A549 (cell line): ENCODE measurements at regions not wholly inside any gene's neighbourhood (a gene's known extent, or its start where the extent isn't known, plus 50 kb on each side); places are given as distances from the start of the nearest gene placed in this dataset.

Experiments
- ATAC-seq, 2 experiments: fragments of 200-7000 bp in 1 of 2; fragments of >200 bp in 1 of 2; cut with Nextera tagmentation in 1 of 2; cut with Tn5 transposase in 1 of 2; 3 replicates each; pipeline versions ENCODE4 v1.8.0 to v1.9.1; 2018 to 2020; ENCODE audit warnings: mild to moderate bottlenecking in 1 of 2, moderate library complexity in 1 of 2
- CTCF ChIA-PET: fragments of 300-600 bp; sonication (Branson Sonifier 250); formaldehyde crosslinking; extraction: SDS; loops from one replicate; lab custom pipeline; 2021; ENCODE audit warnings: antibody characterized with exemption, inconsistent platforms; lab: Yijun Ruan, JAX
- POLR2A ChIA-PET: fragments of 350-600 bp; formaldehyde crosslinking; extraction: SDS; loops from one replicate; lab custom pipeline; 2021; ENCODE audit warnings: antibody characterized with exemption, inconsistent platforms; lab: Yijun Ruan, JAX
- DNase-seq, 2 experiments: peaks; one replicate each; pipeline versions ENCODE4 v3.0.0 to v3.0.0-alpha.2; 2011 to 2016; ENCODE audit warnings: low read depth in 1 of 2, low spot score in 1 of 2
- FAIRE-seq: peaks from 2 replicates; lab custom pipeline; 2011; peaks lifted over from hg19 to GRCh38; lab: Jason Lieb, UNC
- H3K27ac ChIP-seq, 2 experiments: fragments of >200 bp; sonication (Bioruptor Twin); formaldehyde crosslinking; 3 replicates each; pipeline ENCODE4 v1.5.1; 2016 to 2017
- H3K4me1 ChIP-seq: fragments of >200 bp; sonication (Bioruptor Twin); formaldehyde crosslinking; 3 replicates; pipeline ENCODE4 v1.6.1; 2016
- H3K4me2 ChIP-seq: fragments of >200 bp; sonication (Bioruptor Twin); formaldehyde crosslinking; 3 replicates; pipeline ENCODE4 v1.6.1; 2016
- H3K4me3 ChIP-seq: fragments of >200 bp; sonication (Bioruptor Twin); formaldehyde crosslinking; 3 replicates; pipeline ENCODE4 v1.5.1; 2016
- H3K9me3 ChIP-seq: fragments of >200 bp; sonication (Bioruptor Twin); formaldehyde crosslinking; 3 replicates; pipeline ENCODE4 v1.6.1; 2016
- BHLHE40 ChIP-seq: IDR thresholded peaks from 2 replicates; pipeline ENCODE4 v1.6.1; 2012; ENCODE audit warnings: low read depth, low read length, inconsistent platforms
- CBX2 ChIP-seq: fragments of 200-600 bp; sonication (generic); IDR thresholded peaks from 2 replicates; pipeline ENCODE4 v1.6.1; 2016; ENCODE audit warnings: low read depth, mild to moderate bottlenecking, borderline replicate concordance
- CBX8 ChIP-seq: fragments of 200-600 bp; sonication (generic); IDR thresholded peaks from 2 replicates; pipeline ENCODE4 v1.6.1; 2016
- CHD2 ChIP-seq: fragments of 150-350 bp; IDR thresholded peaks from 2 replicates; pipeline ENCODE4 v1.6.1; 2014; ENCODE audit warnings: low read length; ENCODE audit not compliant: partially characterized antibody
- CHD4 ChIP-seq: fragments of 200-600 bp; sonication (generic); IDR thresholded peaks from 2 replicates; pipeline ENCODE4 v1.6.1; 2016; ENCODE audit warnings: antibody characterized with exemption, mild to moderate bottlenecking, borderline replicate concordance
- ESRRA ChIP-seq: fragments of 150-350 bp; IDR thresholded peaks from 2 replicates; pipeline ENCODE4 v1.6.1; 2014; ENCODE audit warnings: mild to moderate bottlenecking, low read length, borderline replicate concordance
- HEYL ChIP-seq: fragments of 250-450 bp; sonication (Bioruptor Pico); IDR thresholded peaks from 2 replicates; pipeline ENCODE4 v1.8.0; 2021; ENCODE audit warnings: mild to moderate bottlenecking, moderate library complexity
- HOXA7 ChIP-seq: fragments of 250-450 bp; sonication (Bioruptor Pico); IDR thresholded peaks from 2 replicates; pipeline ENCODE4 v1.5.0; 2020; ENCODE audit warnings: mild to moderate bottlenecking, moderate library complexity
- HOXB13 ChIP-seq: fragments of 250-450 bp; sonication (Bioruptor Pico); IDR thresholded peaks from 2 replicates; pipeline ENCODE4 v1.5.0; 2020; ENCODE audit warnings: low read depth, mild to moderate bottlenecking, moderate library complexity
- HOXB5 ChIP-seq: fragments of 250-450 bp; sonication (Bioruptor Pico); IDR thresholded peaks from 2 replicates; pipeline ENCODE4 v1.5.0; 2020; ENCODE audit warnings: mild to moderate bottlenecking, moderate library complexity
- JUNB ChIP-seq: fragments of >200 bp; sonication (Bioruptor Twin); formaldehyde crosslinking; IDR thresholded peaks from 2 replicates; pipeline ENCODE4 v1.6.1; 2016
- KDM5A ChIP-seq: fragments of 200-600 bp; sonication (generic); IDR thresholded peaks from 2 replicates; pipeline ENCODE4 v1.6.1; 2016; ENCODE audit warnings: antibody characterized with exemption, mild to moderate bottlenecking
- MYC ChIP-seq: IDR thresholded peaks from 2 replicates; pipeline ENCODE4 v1.6.1; 2012; ENCODE audit warnings: mild to moderate bottlenecking, inconsistent platforms, low read length, improper control_type of control experiment, borderline replicate concordance
- POLR2AphosphoS2 ChIP-seq: conservative IDR thresholded peaks from 2 replicates; pipeline ENCODE4 v1.6.1; 2012; ENCODE audit warnings: low read length, improper control_type of control experiment, inconsistent platforms
- RAD21 ChIP-seq, 2 experiments: fragments of >200 bp in 1 of 2; sonication (Bioruptor Twin) in 1 of 2; formaldehyde crosslinking in 1 of 2; IDR thresholded peaks in 1 of 2; conservative IDR thresholded peaks in 1 of 2; 2 replicates in 1 of 2; 3 replicates in 1 of 2; pipeline ENCODE4 v1.6.1; 2012 to 2018; ENCODE audit warnings: inconsistent platforms in 1 of 2
- SMC3 ChIP-seq: fragments of >200 bp; sonication (Bioruptor Twin); formaldehyde crosslinking; IDR thresholded peaks from 3 replicates; pipeline ENCODE4 v1.6.1; 2018; ENCODE audit warnings: inconsistent platforms
- TP53 ChIP-seq: fragments of 250-450 bp; sonication (Bioruptor Pico); IDR thresholded peaks from 2 replicates; pipeline ENCODE4 v1.5.0; 2021; ENCODE audit warnings: mild to moderate bottlenecking, moderate library complexity
- ZC3H11A ChIP-seq: fragments of 450-650 bp; IDR thresholded peaks from 2 replicates; pipeline ENCODE4 v1.6.1; 2014; ENCODE audit warnings: antibody characterized with exemption, mild to moderate bottlenecking
- ZSCAN20 ChIP-seq: fragments of 250-450 bp; sonication (Bioruptor Pico); IDR thresholded peaks from 2 replicates; pipeline ENCODE4 v1.8.0; 2022; ENCODE audit warnings: mild to moderate bottlenecking, moderate library complexity
- WGBS: methylation state at CpG from one replicate; pipeline ENCODE4 v1.1.6; 2017; ENCODE audit errors: missing lambda C conversion rate; 5-methylcytosine and 5-hydroxymethylcytosine counted together
- TF ChIP-seq, protein P1 (sequence below): IDR thresholded peaks from 2 replicates; pipeline ENCODE4 v1.6.1; 2012
- TF ChIP-seq, protein P2 (sequence below): fragments of 250-450 bp; sonication (Bioruptor Pico); IDR thresholded peaks from 2 replicates; pipeline ENCODE4 v1.5.0; 2020; ENCODE audit warnings: low read depth, mild to moderate bottlenecking, moderate library complexity
- TF ChIP-seq, protein P3 (sequence below): fragments of 450-650 bp; IDR thresholded peaks from 2 replicates; pipeline ENCODE4 v1.6.1; 2014; ENCODE audit warnings: antibody characterized with exemption

DNA sequence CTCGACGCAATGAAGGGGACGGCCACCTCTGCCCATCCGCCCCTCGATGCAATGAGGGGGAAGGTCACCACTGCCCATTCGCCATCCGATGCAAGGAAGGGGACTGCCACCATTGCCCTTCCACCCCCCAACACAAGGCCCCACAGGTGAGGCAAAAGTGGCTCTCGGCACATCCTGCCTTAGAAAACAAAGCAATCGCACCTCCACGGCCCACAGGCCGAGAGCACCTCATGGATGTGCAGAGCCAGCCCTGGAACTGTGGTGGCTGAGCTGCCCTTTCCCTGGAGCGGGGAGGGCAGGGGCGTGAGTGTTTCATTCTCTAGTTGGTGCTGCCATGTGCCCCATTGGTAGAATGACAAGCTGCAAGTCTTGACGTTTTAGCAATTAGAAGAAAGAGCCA, 320.6 kb upstream of the SALL3 start:
- FAIRE-seq = no peak
- ATAC-seq = no peak
- Histone ChIP-seq H3K4me1 (no peaks in the 10 kb centered on the region), H3K27ac (no peak overlapping the region), H3K4me2 (no peak overlapping the region), H3K4me3 (no peak overlapping the region), H3K9me3 (no peaks in the 10 kb centered on the region)
- no peak for DNase-seq
- TF ChIP-seq HOXB13 (CRISPR knock-in tag) = no peak
- no peak for TF ChIP-seq POLR2AphosphoS2
- TF ChIP-seq HEYL = no peak
- TF ChIP-seq SMC3 = no peak
- no peak for TF ChIP-seq ZSCAN20 (CRISPR knock-in tag)
- TF ChIP-seq CHD4 = no peak
- no peak for TF ChIP-seq JUNB
- TF ChIP-seq KDM5A = no peak
- no peak for TF ChIP-seq ESRRA
- no peak for TF ChIP-seq TP53 (CRISPR knock-in tag)
- TF ChIP-seq, protein P1, sequence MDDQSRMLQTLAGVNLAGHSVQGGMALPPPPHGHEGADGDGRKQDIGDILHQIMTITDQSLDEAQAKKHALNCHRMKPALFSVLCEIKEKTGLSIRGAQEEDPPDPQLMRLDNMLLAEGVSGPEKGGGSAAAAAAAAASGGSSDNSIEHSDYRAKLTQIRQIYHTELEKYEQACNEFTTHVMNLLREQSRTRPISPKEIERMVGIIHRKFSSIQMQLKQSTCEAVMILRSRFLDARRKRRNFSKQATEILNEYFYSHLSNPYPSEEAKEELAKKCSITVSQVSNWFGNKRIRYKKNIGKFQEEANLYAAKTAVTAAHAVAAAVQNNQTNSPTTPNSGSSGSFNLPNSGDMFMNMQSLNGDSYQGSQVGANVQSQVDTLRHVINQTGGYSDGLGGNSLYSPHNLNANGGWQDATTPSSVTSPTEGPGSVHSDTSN = no peak
- TF ChIP-seq HOXA7 (CRISPR knock-in tag) = no peak
- TF ChIP-seq ZC3H11A = no peak
- TF ChIP-seq BHLHE40 = no peak
- no peak for TF ChIP-seq CHD2
- ChIA-PET POLR2A (no interaction called here), CTCF (no interaction called here)
- 15% methylated on average over 4 of the region's 14 CpGs for WGBS

DNA sequence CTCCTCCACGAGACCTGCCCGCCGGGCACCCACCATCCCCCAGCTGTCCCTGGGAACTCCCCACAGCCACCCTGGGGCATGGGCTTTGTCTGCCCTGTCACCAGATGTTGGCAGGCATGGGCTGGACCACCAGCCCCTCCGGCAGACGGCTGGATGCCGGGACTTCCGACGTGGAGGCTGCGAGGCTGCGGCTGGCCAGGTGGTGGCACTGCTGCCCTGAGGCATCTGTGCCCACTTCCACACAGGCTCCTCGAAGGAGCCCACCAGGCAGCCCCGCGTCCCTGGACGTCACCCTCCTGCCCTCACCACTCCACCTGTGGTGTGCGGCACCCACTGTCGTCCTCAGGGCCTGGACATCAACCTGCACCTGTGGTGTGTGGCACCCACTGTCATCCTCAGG, 319.9 kb upstream of the SALL3 start:
- FAIRE-seq = no peak
- no peak overlapping the region for H3K4me2 ChIP-seq
- DNase-seq = no peak
- H3K27ac ChIP-seq = no peak overlapping the region
- CTCF ChIA-PET = no interaction called here
- TF ChIP-seq RAD21 (conservative IDR thresholded peaks at IDR 0.05 in 1 of 2, IDR thresholded peaks at IDR 0.05 in 1 of 2) = peak in 1 of 2 experiments; percentile 26; a peak in 1 of 5 replicates
- no peak for TF ChIP-seq KDM5A
- TF ChIP-seq, all 56 proteins: peak for 1
- no peaks in the 10 kb centered on the region for H3K4me1 ChIP-seq
- no peak overlapping the region for H3K4me3 ChIP-seq
- WGBS = no CpG with 5 or more reads among the region's 16 CpGs
- H3K9me3 ChIP-seq = no peaks in the 10 kb centered on the region
- peak in 1 of 2 experiments; percentile 59; a peak in 2 of 6 replicates for ATAC-seq
- POLR2A ChIA-PET = no interaction called here

DNA sequence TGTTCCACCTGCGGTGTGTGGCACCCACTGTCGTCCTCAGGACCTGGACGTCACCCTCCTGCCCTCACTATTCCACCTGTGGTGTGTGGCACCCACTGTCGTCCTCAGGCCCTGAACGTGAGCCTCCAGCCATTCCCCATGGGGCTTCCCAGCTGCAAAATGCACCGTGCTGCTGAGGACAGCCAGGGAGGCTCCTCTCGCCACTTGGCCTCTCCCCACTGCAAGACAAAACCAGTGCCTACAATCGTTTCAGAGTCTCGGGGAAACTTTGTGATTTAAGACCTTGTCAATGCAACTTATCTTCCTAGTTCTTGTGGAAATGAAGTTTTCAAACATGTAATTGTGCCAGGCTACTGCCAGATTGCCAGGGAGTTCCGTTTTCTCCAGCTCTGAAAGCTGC, 319.3 kb upstream of the SALL3 start:
- Histone ChIP-seq H3K9me3 (no peaks in the 10 kb centered on the region), H3K27ac (no peak overlapping the region), H3K4me2 (no peak overlapping the region), H3K4me1 (no peaks in the 10 kb centered on the region), H3K4me3 (no peak overlapping the region)
- no peak for ATAC-seq
- FAIRE-seq = no peak
- TF ChIP-seq ESRRA (no peak), HOXB5 (no peak), CBX2 (no peak), MYC (no peak), CBX8 (no peak)
- TF ChIP-seq, protein P2, sequence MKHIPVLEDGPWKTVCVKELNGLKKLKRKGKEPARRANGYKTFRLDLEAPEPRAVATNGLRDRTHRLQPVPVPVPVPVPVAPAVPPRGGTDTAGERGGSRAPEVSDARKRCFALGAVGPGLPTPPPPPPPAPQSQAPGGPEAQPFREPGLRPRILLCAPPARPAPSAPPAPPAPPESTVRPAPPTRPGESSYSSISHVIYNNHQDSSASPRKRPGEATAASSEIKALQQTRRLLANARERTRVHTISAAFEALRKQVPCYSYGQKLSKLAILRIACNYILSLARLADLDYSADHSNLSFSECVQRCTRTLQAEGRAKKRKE (CRISPR knock-in tag) = no peak
- TF ChIP-seq, protein P3, sequence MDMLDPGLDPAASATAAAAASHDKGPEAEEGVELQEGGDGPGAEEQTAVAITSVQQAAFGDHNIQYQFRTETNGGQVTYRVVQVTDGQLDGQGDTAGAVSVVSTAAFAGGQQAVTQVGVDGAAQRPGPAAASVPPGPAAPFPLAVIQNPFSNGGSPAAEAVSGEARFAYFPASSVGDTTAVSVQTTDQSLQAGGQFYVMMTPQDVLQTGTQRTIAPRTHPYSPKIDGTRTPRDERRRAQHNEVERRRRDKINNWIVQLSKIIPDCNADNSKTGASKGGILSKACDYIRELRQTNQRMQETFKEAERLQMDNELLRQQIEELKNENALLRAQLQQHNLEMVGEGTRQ = no peak
- POLR2A ChIA-PET = no interaction called here
- WGBS = 20% methylated on average over 4 of the region's 10 CpGs
- DNase-seq = no peak
- CTCF ChIA-PET = no interaction called here
